HG02981 (cell line): ENCODE measurements at regions not wholly inside any gene's neighbourhood (a gene's known extent, or its start where the extent isn't known, plus 50 kb on each side); places are given as distances from the start of the nearest gene placed in this dataset.

Source experiments
- ATAC-seq: cut with Tn5 transposase; IDR thresholded peaks from one replicate; pipeline ENCODE4 v1.9.1; 2021; ENCODE audit warnings: mild to moderate bottlenecking, moderate library complexity; ENCODE audit not compliant: unreplicated experiment

GRCh38 chr7:142347091-142347490, 89.2 kb upstream of the PRSS58 start:
- ATAC-seq: no peak

- ATAC-seq: no peak
These were observed 88.0 kb upstream of the PRSS58 start for GRCh38 chr7:142345811-142346210.

GRCh38 chr7:142338633-142339501, 81.0 kb upstream of the PRSS58 start:
- ATAC-seq: no peak

GRCh38 chr7:142337054-142338001, 79.5 kb upstream of the PRSS58 start:
- no peak for ATAC-seq

GRCh38 chr7:142334806-142335205, 76.9 kb upstream of the PRSS58 start:
- ATAC-seq: no peak

- no peak for ATAC-seq
These were observed 76.4 kb upstream of the PRSS58 start for GRCh38 chr7:142334236-142334635.

GRCh38 chr7:142332421-142332820, 74.6 kb upstream of the PRSS58 start:
- ATAC-seq: no peak

GRCh38 chr7:142331941-142332340, 74.1 kb upstream of the PRSS58 start:
- no peak for ATAC-seq

GRCh38 chr7:142329062-142329790, 71.4 kb upstream of the PRSS58 start:
- ATAC-seq: no peak

- ATAC-seq: no peak
These were observed 70.7 kb upstream of the PRSS58 start for GRCh38 chr7:142328551-142328950.

GRCh38 chr7:142327628-142328405, 70.0 kb upstream of the PRSS58 start:
- ATAC-seq: no peak

GRCh38 chr7:142323706-142324105, 65.8 kb upstream of the PRSS58 start:
- peak; percentile 43 for ATAC-seq

GRCh38 chr7:142321391-142321790, 63.5 kb upstream of the PRSS58 start:
- no peak for ATAC-seq

- no peak for ATAC-seq
These were observed 63.0 kb upstream of the PRSS58 start for GRCh38 chr7:142320883-142321282.

GRCh38 chr7:142319970-142320369, 62.1 kb upstream of the PRSS58 start:
- no peak for ATAC-seq

GRCh38 chr7:142314281-142314680, 56.4 kb upstream of the PRSS58 start:
- no peak for ATAC-seq

GRCh38 chr7:142313528-142313927, 55.7 kb upstream of the PRSS58 start:
- ATAC-seq: no peak

GRCh38 chr7:142311876-142312275, 54.0 kb upstream of the PRSS58 start:
- no peak for ATAC-seq

- ATAC-seq: no peak
These were observed 51.1 kb upstream of the PRSS58 start for GRCh38 chr7:142308918-142309317.

GRCh38 chr7:142308326-142308725, 50.5 kb upstream of the PRSS58 start:
- ATAC-seq: no peak
